ENCODE measurements at regions not wholly inside any gene's neighbourhood (a gene's known extent, or its start where the extent isn't known, plus 50 kb on each side); places are given as distances from the start of the nearest gene placed in this dataset.
"Not testable (repeated sequence)": the region's sequence is repeated elsewhere in the genome, so short reads cannot be mapped to it uniquely, and the experiment has no call there.

- Mint-ChIP-seq H3K4me1 (ENCODE audit: low read depth) (no peaks in the 10 kb centered on the region), H3K4me3 (no peak overlapping the region), H3K27ac (no peak overlapping the region), H3K27me3 (no peaks in the 10 kb centered on the region), H3K36me3 (ENCODE audit: low read depth) (no peaks in the 10 kb centered on the region), H3K9me3 (peaks cover 10% of the 10 kb centered on the region)
- intact Hi-C loops (cut with micrococcal nuclease) = no loop called here
Observed at GRCh38 chr2:126106006-126106405, 550.0 kb upstream of the GYPC start.

GRCh38 chr2:126107883-126108282, 548.1 kb upstream of the GYPC start:
- no peak overlapping the region for H3K4me3 Mint-ChIP-seq
- H3K27me3 Mint-ChIP-seq = no peaks in the 10 kb centered on the region
- no peak overlapping the region for H3K27ac Mint-ChIP-seq
- no peaks in the 10 kb centered on the region for H3K4me1 Mint-ChIP-seq (ENCODE audit: low read depth)
- H3K36me3 Mint-ChIP-seq (ENCODE audit: low read depth) = no peaks in the 10 kb centered on the region
- intact Hi-C loops (cut with micrococcal nuclease) = no loop called here
- peaks cover 10% of the 10 kb centered on the region for H3K9me3 Mint-ChIP-seq

GRCh38 chr2:126115975-126116374, 540.0 kb upstream of the GYPC start:
- H3K27ac Mint-ChIP-seq = no peak overlapping the region
- H3K9me3 Mint-ChIP-seq = no peaks in the 10 kb centered on the region
- intact Hi-C loops (cut with micrococcal nuclease) = no loop called here
- no peaks in the 10 kb centered on the region for H3K4me1 Mint-ChIP-seq (ENCODE audit: low read depth)
- H3K36me3 Mint-ChIP-seq (ENCODE audit: low read depth) = no peaks in the 10 kb centered on the region
- H3K27me3 Mint-ChIP-seq = no peaks in the 10 kb centered on the region
- no peak overlapping the region for H3K4me3 Mint-ChIP-seq

GRCh38 chr2:126117886-126118285, 538.1 kb upstream of the GYPC start:
- Mint-ChIP-seq H3K27ac (no peak overlapping the region), H3K4me1 (ENCODE audit: low read depth) (no peaks in the 10 kb centered on the region), H3K4me3 (no peak overlapping the region), H3K27me3 (no peaks in the 10 kb centered on the region), H3K36me3 (ENCODE audit: low read depth) (no peaks in the 10 kb centered on the region), H3K9me3 (no peaks in the 10 kb centered on the region)
- intact Hi-C loops (cut with micrococcal nuclease) = no loop called here

- H3K27me3 Mint-ChIP-seq = no peaks in the 10 kb centered on the region
- no peaks in the 10 kb centered on the region for H3K36me3 Mint-ChIP-seq (ENCODE audit: low read depth)
- H3K27ac Mint-ChIP-seq = no peak overlapping the region
- no peaks in the 10 kb centered on the region for H3K4me1 Mint-ChIP-seq (ENCODE audit: low read depth)
- peaks cover 6% of the 10 kb centered on the region for H3K9me3 Mint-ChIP-seq
- no peak overlapping the region for H3K4me3 Mint-ChIP-seq
- intact Hi-C loops (cut with micrococcal nuclease) = no loop called here
Observed at GRCh38 chr2:126145752-126146151, 510.2 kb upstream of the GYPC start.

GRCh38 chr2:126154256-126154785, 501.6 kb upstream of the GYPC start:
- Mint-ChIP-seq H3K4me3 (no peak overlapping the region), H3K27me3 (no peaks in the 10 kb centered on the region), H3K27ac (no peak overlapping the region), H3K4me1 (ENCODE audit: low read depth) (no peaks in the 10 kb centered on the region), H3K36me3 (ENCODE audit: low read depth) (no peaks in the 10 kb centered on the region), H3K9me3 (peaks cover 36% of the 10 kb centered on the region)
- intact Hi-C loops (cut with micrococcal nuclease) = no loop called here

GRCh38 chr2:126160950-126161349, 495.0 kb upstream of the GYPC start:
- H3K27me3 Mint-ChIP-seq; H3K27ac Mint-ChIP-seq; H3K4me3 Mint-ChIP-seq; H3K4me1 Mint-ChIP-seq (ENCODE audit: low read depth); H3K36me3 Mint-ChIP-seq (ENCODE audit: low read depth); intact Hi-C loops (cut with micrococcal nuclease): not testable (repeated sequence)
- H3K9me3 Mint-ChIP-seq = peaks cover 50% of the 10 kb centered on the region

GRCh38 chr2:126172631-126173184, 483.2 kb upstream of the GYPC start:
- no peak overlapping the region for H3K4me3 Mint-ChIP-seq
- intact Hi-C loops (cut with micrococcal nuclease) = no loop called here
- H3K4me1 Mint-ChIP-seq (ENCODE audit: low read depth) = no peaks in the 10 kb centered on the region
- H3K27me3 Mint-ChIP-seq = no peaks in the 10 kb centered on the region
- H3K36me3 Mint-ChIP-seq (ENCODE audit: low read depth) = no peaks in the 10 kb centered on the region
- no peaks in the 10 kb centered on the region for H3K9me3 Mint-ChIP-seq
- H3K27ac Mint-ChIP-seq = no peak overlapping the region

- Mint-ChIP-seq H3K4me1 (ENCODE audit: low read depth) (no peaks in the 10 kb centered on the region), H3K36me3 (ENCODE audit: low read depth) (no peaks in the 10 kb centered on the region), H3K4me3 (no peak overlapping the region), H3K27ac (no peak overlapping the region), H3K27me3 (no peaks in the 10 kb centered on the region), H3K9me3 (no peaks in the 10 kb centered on the region)
- intact Hi-C loops (cut with micrococcal nuclease) = no loop called here
Observed at GRCh38 chr2:126175222-126175621, 480.7 kb upstream of the GYPC start.

GRCh38 chr2:126177479-126177878, 478.5 kb upstream of the GYPC start:
- H3K36me3 Mint-ChIP-seq (ENCODE audit: low read depth) = no peaks in the 10 kb centered on the region
- intact Hi-C loops (cut with micrococcal nuclease) = no loop called here
- no peak overlapping the region for H3K4me3 Mint-ChIP-seq
- no peak overlapping the region for H3K27ac Mint-ChIP-seq
- no peaks in the 10 kb centered on the region for H3K4me1 Mint-ChIP-seq (ENCODE audit: low read depth)
- no peaks in the 10 kb centered on the region for H3K27me3 Mint-ChIP-seq
- no peaks in the 10 kb centered on the region for H3K9me3 Mint-ChIP-seq

GRCh38 chr2:126187668-126188067, 468.3 kb upstream of the GYPC start:
- Mint-ChIP-seq H3K4me3 (no peak overlapping the region), H3K4me1 (ENCODE audit: low read depth) (no peaks in the 10 kb centered on the region), H3K27ac (no peak overlapping the region), H3K27me3 (no peaks in the 10 kb centered on the region), H3K36me3 (ENCODE audit: low read depth) (no peaks in the 10 kb centered on the region), H3K9me3 (no peaks in the 10 kb centered on the region)
- intact Hi-C loops (cut with micrococcal nuclease) = no loop called here

- intact Hi-C loops (cut with micrococcal nuclease) = no loop called here
- no peaks in the 10 kb centered on the region for H3K36me3 Mint-ChIP-seq (ENCODE audit: low read depth)
- no peaks in the 10 kb centered on the region for H3K9me3 Mint-ChIP-seq
- H3K27me3 Mint-ChIP-seq = no peaks in the 10 kb centered on the region
- no peak overlapping the region for H3K4me3 Mint-ChIP-seq
- H3K27ac Mint-ChIP-seq = no peak overlapping the region
- no peaks in the 10 kb centered on the region for H3K4me1 Mint-ChIP-seq (ENCODE audit: low read depth)
Observed at GRCh38 chr2:126189527-126189926, 466.4 kb upstream of the GYPC start.

- peaks cover 14% of the 10 kb centered on the region for H3K9me3 Mint-ChIP-seq
- no peaks in the 10 kb centered on the region for H3K36me3 Mint-ChIP-seq (ENCODE audit: low read depth)
- H3K27ac Mint-ChIP-seq = no peak overlapping the region
- H3K4me3 Mint-ChIP-seq = no peak overlapping the region
- H3K4me1 Mint-ChIP-seq (ENCODE audit: low read depth) = no peaks in the 10 kb centered on the region
- no peaks in the 10 kb centered on the region for H3K27me3 Mint-ChIP-seq
- intact Hi-C loops (cut with micrococcal nuclease) = no loop called here
Observed at GRCh38 chr2:126200538-126200937, 455.4 kb upstream of the GYPC start.

- Mint-ChIP-seq H3K27me3 (no peaks in the 10 kb centered on the region), H3K36me3 (ENCODE audit: low read depth) (no peaks in the 10 kb centered on the region), H3K27ac (no peak overlapping the region), H3K4me3 (no peak overlapping the region), H3K4me1 (ENCODE audit: low read depth) (no peaks in the 10 kb centered on the region), H3K9me3 (peaks cover 14% of the 10 kb centered on the region)
- intact Hi-C loops (cut with micrococcal nuclease) = no loop called here
Observed at GRCh38 chr2:126208266-126208665, 447.7 kb upstream of the GYPC start.

- H3K4me1 Mint-ChIP-seq (ENCODE audit: low read depth) = no peaks in the 10 kb centered on the region
- peaks cover 1% of the 10 kb centered on the region for H3K27me3 Mint-ChIP-seq
- no peak overlapping the region for H3K27ac Mint-ChIP-seq
- no peak overlapping the region for H3K4me3 Mint-ChIP-seq
- no peaks in the 10 kb centered on the region for H3K36me3 Mint-ChIP-seq (ENCODE audit: low read depth)
- peaks cover 8% of the 10 kb centered on the region for H3K9me3 Mint-ChIP-seq
- intact Hi-C loops (cut with micrococcal nuclease) = no loop called here
Observed at GRCh38 chr2:126212735-126213134, 443.2 kb upstream of the GYPC start.
